K562 (cell line): ENCODE measurements at regions not wholly inside any gene's neighbourhood (a gene's known extent, or its start where the extent isn't known, plus 50 kb on each side); places are given as distances from the start of the nearest gene placed in this dataset.

Experiments
- ATAC-seq: fragments of 200-7000 bp; cut with Tn5 transposase; 3 replicates; pipeline ENCODE4 v1.9.1; 2020; ENCODE audit warnings: moderate library complexity
- BruUV-seq: library from RNA; stranded (reverse); fragments of 400-500 nt; replicated peaks from 2 replicates; lab custom pipeline; 2021; lab: Mats Ljungman, UMichigan
- CTCF ChIA-PET: fragments of 300-600 bp; formaldehyde crosslinking; extraction: SDS; loops from one replicate; lab custom pipeline; 2021; ENCODE audit warnings: low intra/inter-chr PET ratio; lab: Yijun Ruan, JAX
- POLR2A ChIA-PET: fragments of 300-600, 350-650 bp; sonication (Branson Sonifier 250); formaldehyde crosslinking; extraction: SDS; loops from one replicate; lab custom pipeline; 2021; ENCODE audit warnings: antibody characterized with exemption, inconsistent platforms; lab: Yijun Ruan, JAX
- DNase-seq, 4 experiments: peaks; one replicate each; pipeline versions ENCODE4 v3.0.0 to v3.0.0-alpha.2; 2011 to 2018; ENCODE audit warnings: low spot score in 3 of 4, mixed read lengths in 3 of 4; ENCODE audit errors: extremely low read depth in 1 of 4
- FAIRE-seq: peaks from 2 replicates; lab custom pipeline; 2011; peaks lifted over from hg19 to GRCh38; lab: Jason Lieb, UNC
- H2AFZ ChIP-seq: 2 replicates; pipeline ENCODE4 v1.6.0; 2011; ENCODE audit warnings: low read depth, low read length, control low read depth, inconsistent platforms
- H3K27ac ChIP-seq: fragments of 200-600 bp; 3 replicates; pipeline ENCODE4 v1.8.0; 2011; ENCODE audit warnings: low read depth, mild to moderate bottlenecking, control low read depth, inconsistent platforms, low read length, moderate library complexity, mixed read lengths; ENCODE audit errors: extremely low read depth
- H3K27me3 ChIP-seq, 2 experiments: fragments of 300-600 bp in 1 of 2; 2 replicates in 1 of 2; 3 replicates in 1 of 2; pipeline versions ENCODE4 v1.6.0 to v1.8.0; 2011; ENCODE audit warnings: inconsistent platforms in 2 of 2, low read length in 2 of 2, mild to moderate bottlenecking in 1 of 2, mixed read lengths in 1 of 2, moderate library complexity in 1 of 2; ENCODE audit not compliant: control insufficient read depth in 2 of 2, insufficient read depth in 2 of 2
- H3K36me3 ChIP-seq: fragments of 300-600 bp; 3 replicates; pipeline ENCODE4 v1.8.0; 2011; ENCODE audit warnings: mild to moderate bottlenecking, low read length, inconsistent platforms; ENCODE audit not compliant: control insufficient read depth, insufficient read depth
- H3K4me1 ChIP-seq, 2 experiments: fragments of 200-600 bp in 1 of 2; replicated peaks in 1 of 2; 2 replicates in 1 of 2; 3 replicates in 1 of 2; pipeline versions ENCODE4 v1.5.1 to v1.8.0; 2011; ENCODE audit warnings: inconsistent platforms in 2 of 2, low read length in 2 of 2, mild to moderate bottlenecking in 1 of 2, mixed read lengths in 1 of 2, moderate library complexity in 1 of 2; ENCODE audit not compliant: control insufficient read depth in 2 of 2, insufficient read depth in 2 of 2
- H3K4me2 ChIP-seq: 2 replicates; pipeline ENCODE4 v1.6.1; 2011; ENCODE audit warnings: low read length, control low read depth, inconsistent platforms, mixed read lengths; ENCODE audit not compliant: insufficient read depth
- H3K4me3 ChIP-seq: fragments of 200-600 bp; sonication (generic), shearing (Covaris generic); 2 replicates; pipeline ENCODE4 v1.5.1; 2016; ENCODE audit warnings: control low read depth, inconsistent platforms
- H3K79me2 ChIP-seq: fragments of 200-600 bp; 3 replicates; pipeline ENCODE4 v1.8.0; 2011; ENCODE audit warnings: low read length, inconsistent platforms; ENCODE audit not compliant: control insufficient read depth, insufficient read depth
- H3K9ac ChIP-seq, 2 experiments: 2 replicates each; pipeline versions ENCODE4 v1.6.0 to v1.6.1; 2011; ENCODE audit warnings: low read depth in 2 of 2, low read length in 2 of 2, control low read depth in 1 of 2, inconsistent platforms in 1 of 2, mild to moderate bottlenecking in 1 of 2, mixed read lengths in 1 of 2; ENCODE audit not compliant: insufficient read depth in 1 of 2
- H3K9me1 ChIP-seq: one replicate; pipeline ENCODE4 v1.6.0; 2011; ENCODE audit warnings: inconsistent platforms, mild to moderate bottlenecking, low read length, moderate library complexity; ENCODE audit not compliant: control insufficient read depth, insufficient read depth
- H3K9me3 ChIP-seq: replicated peaks from 2 replicates; pipeline ENCODE4 v1.5.1; 2011; ENCODE audit warnings: low read depth, low read length, inconsistent platforms; ENCODE audit not compliant: control insufficient read depth, insufficient read depth
- H4K20me1 ChIP-seq: replicated peaks from 2 replicates; pipeline ENCODE4 v1.6.1; 2011; ENCODE audit warnings: low read length, inconsistent platforms, mixed read lengths; ENCODE audit not compliant: control insufficient read depth, insufficient read depth
- ARID3A ChIP-seq: IDR thresholded peaks from 2 replicates; pipeline ENCODE4 v1.6.1; 2012; ENCODE audit warnings: low read depth, low read length, improper control_type of control experiment, borderline replicate concordance
- CBX1 ChIP-seq: sonication (generic); IDR thresholded peaks from 2 replicates; pipeline ENCODE4 v1.6.1; 2016; ENCODE audit warnings: antibody characterized with exemption, low read depth, mild to moderate bottlenecking
- FOXJ2 ChIP-seq: fragments of 200-800 bp; sonication (Bioruptor generic); IDR thresholded peaks from 2 replicates; pipeline ENCODE4 v1.6.1; 2016; ENCODE audit warnings: missing genetic modification characterization, missing compliant biosample characterization
- IFI16 ChIP-seq: fragments of 250-450 bp; sonication (Bioruptor Pico); IDR thresholded peaks from 2 replicates; pipeline ENCODE4 v2.1.2; 2022; ENCODE audit warnings: mild to moderate bottlenecking, inconsistent platforms
- POLR3G ChIP-seq: IDR thresholded peaks from 2 replicates; pipeline ENCODE4 v1.6.1; 2011; ENCODE audit not compliant: insufficient read length, insufficient replicate concordance; ENCODE audit errors: extremely low read depth
- PPARD ChIP-seq: fragments of 250-450 bp; sonication (Bioruptor Pico); IDR thresholded peaks from 2 replicates; pipeline ENCODE4 v1.8.0; 2022; ENCODE audit warnings: inconsistent platforms, mild to moderate bottlenecking, moderate library complexity
- RREB1 ChIP-seq: fragments of 250-450 bp; sonication (Bioruptor Pico); IDR thresholded peaks from 2 replicates; pipeline ENCODE4 v1.4.0; 2020
- SMARCA4 ChIP-seq: fragments of 450-650 bp; IDR thresholded peaks from 2 replicates; pipeline ENCODE4 v1.6.1; 2016
- SRSF9 ChIP-seq: fragments of 200-400 bp; formaldehyde crosslinking; IDR thresholded peaks from 2 replicates; pipeline ENCODE4 v1.6.1; 2017; ENCODE audit warnings: low read depth, low read length, borderline replicate concordance
- TFAM ChIP-seq: fragments of 250-450 bp; sonication (Bioruptor Pico); conservative IDR thresholded peaks from 2 replicates; pipeline ENCODE4 v1.5.0; 2021; ENCODE audit warnings: mild to moderate bottlenecking, moderate library complexity
- THRB ChIP-seq: fragments of 450-650 bp; formaldehyde crosslinking; conservative IDR thresholded peaks from 2 replicates; pipeline ENCODE4 v1.4.0; 2022; ENCODE audit warnings: mild to moderate bottlenecking, missing genetic modification characterization
- ZKSCAN8 ChIP-seq: fragments of 200-800 bp; sonication (Bioruptor generic); IDR thresholded peaks from 2 replicates; pipeline ENCODE4 v1.6.1; 2016; ENCODE audit warnings: missing genetic modification characterization, missing compliant biosample characterization
- ZNF140 ChIP-seq: fragments of 250-450 bp; sonication (Bioruptor Pico); IDR thresholded peaks from 2 replicates; pipeline ENCODE4 v1.8.0; 2021; ENCODE audit warnings: moderate library complexity, mild to moderate bottlenecking, inconsistent platforms
- ZNF324 ChIP-seq: fragments of 250-450 bp; sonication (Bioruptor Pico); IDR thresholded peaks from 2 replicates; pipeline ENCODE4 v1.4.0; 2020; ENCODE audit warnings: mild to moderate bottlenecking
- in situ Hi-C: fragments of 300-500 bp; cut with MboI; formaldehyde crosslinking; loops from 4 replicates; pipeline ENCODE4 v1.15.0; 2018; ENCODE audit warnings: inconsistent platforms, mixed read lengths
- intact Hi-C: fragments of 100-400 bp; cut with micrococcal nuclease; formaldehyde crosslinking; loops from 2 replicates; pipeline ENCODE4 v1.14.2; 2022
- TF ChIP-seq, protein P1 (sequence below): fragments of 450-650 bp; IDR thresholded peaks from 2 replicates; pipeline ENCODE4 v1.6.1; 2016

- CTCF ChIA-PET, result no interaction called here
- H3K9me1 ChIP-seq, result no peaks in the 10 kb centered on the region
- no peaks in the 10 kb centered on the region for H3K79me2 ChIP-seq
- H2AFZ ChIP-seq, result no peak overlapping the region
- no peak for ATAC-seq
- H3K4me2 ChIP-seq, result no peak overlapping the region
- no peaks in the 10 kb centered on the region for H4K20me1 ChIP-seq
- POLR2A ChIA-PET, result no interaction called here
- no TSS peak for BruUV-seq
- no peak overlapping the region for H3K9ac ChIP-seq
- DNase-seq, result no peak
- no peaks in the 10 kb centered on the region for H3K36me3 ChIP-seq
- H3K27ac ChIP-seq, result no peak overlapping the region
- FAIRE-seq, result no peak
- no peaks in the 10 kb centered on the region for H3K9me3 ChIP-seq
- intact Hi-C loops (no loop called here), in situ Hi-C loops (no loop called here)
- H3K4me3 ChIP-seq, result no peak overlapping the region
- no peaks in the 10 kb centered on the region for H3K4me1 ChIP-seq
- H3K27me3 ChIP-seq, result no peaks in the 10 kb centered on the region
- no peak for TF ChIP-seq SRSF9
- no peak for TF ChIP-seq SMARCA4
- no peak for TF ChIP-seq FOXJ2 (tag)
- TF ChIP-seq PPARD (CRISPR knock-in tag), result no peak
- no peak for TF ChIP-seq ZKSCAN8 (CRISPR knock-in tag)
- no peak for TF ChIP-seq ARID3A
- TF ChIP-seq CBX1, result no peak
- TF ChIP-seq THRB (CRISPR knock-in tag), result no peak
- TF ChIP-seq RREB1 (CRISPR knock-in tag), result no peak
- TF ChIP-seq POLR3G, result no peak
- no peak for TF ChIP-seq ZNF140 (CRISPR knock-in tag)
- TF ChIP-seq ZNF324 (CRISPR knock-in tag), result no peak
- no peak for TF ChIP-seq IFI16 (CRISPR knock-in tag)
- TF ChIP-seq, protein P1, sequence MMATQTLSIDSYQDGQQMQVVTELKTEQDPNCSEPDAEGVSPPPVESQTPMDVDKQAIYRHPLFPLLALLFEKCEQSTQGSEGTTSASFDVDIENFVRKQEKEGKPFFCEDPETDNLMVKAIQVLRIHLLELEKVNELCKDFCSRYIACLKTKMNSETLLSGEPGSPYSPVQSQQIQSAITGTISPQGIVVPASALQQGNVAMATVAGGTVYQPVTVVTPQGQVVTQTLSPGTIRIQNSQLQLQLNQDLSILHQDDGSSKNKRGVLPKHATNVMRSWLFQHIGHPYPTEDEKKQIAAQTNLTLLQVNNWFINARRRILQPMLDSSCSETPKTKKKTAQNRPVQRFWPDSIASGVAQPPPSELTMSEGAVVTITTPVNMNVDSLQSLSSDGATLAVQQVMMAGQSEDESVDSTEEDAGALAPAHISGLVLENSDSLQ, result no peak
- TF ChIP-seq TFAM, result no peak
- TF ChIP-seq, all 486 proteins: peak for 0
Measured at GRCh38 chr2:181121996-181122395, 141.6 kb downstream of the UBE2E3 start.
